IPS-20b (cell line): ENCODE measurements at regions not wholly inside any gene's neighbourhood (a gene's known extent, or its start where the extent isn't known, plus 50 kb on each side); places are given as distances from the start of the nearest gene placed in this dataset.

ENCODE experiments used
- H3K27ac ChIP-seq: one replicate; pipeline ENCODE4 v1.5.1; 2013; ENCODE audit warnings: low read length
- H3K27me3 ChIP-seq: 2 replicates; pipeline ENCODE4 v1.6.1; 2013; ENCODE audit warnings: mild to moderate bottlenecking, low read length, inconsistent platforms; ENCODE audit not compliant: insufficient read depth
- H3K36me3 ChIP-seq: 2 replicates; pipeline ENCODE4 v1.6.1; 2013; ENCODE audit warnings: low read depth, mild to moderate bottlenecking, inconsistent platforms, low read length, moderate library complexity; ENCODE audit not compliant: insufficient read depth
- H3K4me1 ChIP-seq: 2 replicates; pipeline ENCODE4 v1.6.1; 2013; ENCODE audit warnings: mild to moderate bottlenecking, control low read depth, inconsistent platforms, low read length, moderate library complexity; ENCODE audit not compliant: insufficient read depth
- H3K4me3 ChIP-seq: 2 replicates; pipeline ENCODE4 v1.5.1; 2013; ENCODE audit warnings: mild to moderate bottlenecking, low read length, inconsistent platforms
- H3K9ac ChIP-seq: 2 replicates; pipeline ENCODE4 v1.6.1; 2013; ENCODE audit warnings: low read depth, mild to moderate bottlenecking, inconsistent platforms, low read length, moderate library complexity
- H3K9me3 ChIP-seq: 2 replicates; pipeline ENCODE4 v1.6.1; 2013; ENCODE audit warnings: mild to moderate bottlenecking, low read depth, low read length, inconsistent platforms; ENCODE audit not compliant: insufficient read depth

- Histone ChIP-seq H3K36me3 (no peaks in the 10 kb centered on the region), H3K4me1 (no peaks in the 10 kb centered on the region), H3K27ac (no peak overlapping the region), H3K27me3 (peaks cover 7% of the 10 kb centered on the region), H3K9ac (no peak overlapping the region), H3K9me3 (no peaks in the 10 kb centered on the region), H3K4me3 (no peak overlapping the region)
These were observed 96.7 kb upstream of the KLHL25 start for GRCh38 chr15:85891470-85891869.

- Histone ChIP-seq H3K4me1 (peaks cover under 1% of the 10 kb centered on the region; the same call in 1 of the 2 replicates), H3K4me3 (no peak overlapping the region), H3K27ac (no peak overlapping the region), H3K9me3 (no peaks in the 10 kb centered on the region), H3K27me3 (peaks cover 15% of the 10 kb centered on the region), H3K36me3 (no peaks in the 10 kb centered on the region), H3K9ac (no peak overlapping the region)
These were observed 97.5 kb upstream of the KLHL25 start for GRCh38 chr15:85892232-85892631.

GRCh38 chr15:85897207-85897894 is 102.6 kb upstream of the KLHL25 start:
- H3K4me1 ChIP-seq, result peaks cover 28% of the 10 kb centered on the region; the same call in 1 of the 2 replicates
- no peak overlapping the region for H3K27ac ChIP-seq
- H3K4me3 ChIP-seq, result peak overlapping the region; percentile 57; the same call in 1 of the 2 replicates
- no peaks in the 10 kb centered on the region for H3K9me3 ChIP-seq
- no peaks in the 10 kb centered on the region for H3K36me3 ChIP-seq
- no peak overlapping the region for H3K9ac ChIP-seq
- H3K27me3 ChIP-seq, result peaks cover 32% of the 10 kb centered on the region

- Histone ChIP-seq H3K4me1 (peaks cover 28% of the 10 kb centered on the region; the same call in 1 of the 2 replicates), H3K9ac (no peak overlapping the region)
These were observed 103.4 kb upstream of the KLHL25 start for GRCh38 chr15:85897895-85898717.

GRCh38 chr15:85899927-85900326 is 105.2 kb upstream of the KLHL25 start:
- H3K36me3 ChIP-seq, result no peaks in the 10 kb centered on the region
- no peak overlapping the region for H3K27ac ChIP-seq

More at GRCh38 chr15:85897895-85898717, 103.4 kb upstream of the KLHL25 start:
- H3K9me3 ChIP-seq, result no peaks in the 10 kb centered on the region
- H3K27ac ChIP-seq, result no peak overlapping the region
- peak overlapping the region; percentile 57 for H3K4me3 ChIP-seq
- H3K36me3 ChIP-seq, result no peaks in the 10 kb centered on the region
- H3K27me3 ChIP-seq, result peaks cover 32% of the 10 kb centered on the region

GRCh38 chr15:85905751-85906450 is 111.2 kb upstream of the KLHL25 start:
- no peak overlapping the region for H3K4me3 ChIP-seq
- H3K4me1 ChIP-seq, result peaks cover 4% of the 10 kb centered on the region
- no peaks in the 10 kb centered on the region for H3K9me3 ChIP-seq

More at GRCh38 chr15:85899927-85900326, 105.2 kb upstream of the KLHL25 start:
- Histone ChIP-seq H3K4me3 (no peak overlapping the region), H3K9ac (no peak overlapping the region), H3K27me3 (peaks cover 27% of the 10 kb centered on the region), H3K4me1 (peaks cover 28% of the 10 kb centered on the region; the same call in 1 of the 2 replicates), H3K9me3 (no peaks in the 10 kb centered on the region)

GRCh38 chr15:85906640-85907039 is 111.9 kb upstream of the KLHL25 start:
- Histone ChIP-seq H3K27me3 (no peaks in the 10 kb centered on the region; the same call in 1 of the 2 replicates), H3K4me3 (no peak overlapping the region), H3K9ac (no peak overlapping the region), H3K4me1 (peaks cover 5% of the 10 kb centered on the region), H3K36me3 (no peaks in the 10 kb centered on the region), H3K9me3 (no peaks in the 10 kb centered on the region), H3K27ac (no peak overlapping the region)

More at GRCh38 chr15:85905751-85906450, 111.2 kb upstream of the KLHL25 start:
- H3K27ac ChIP-seq, result no peak overlapping the region
- no peaks in the 10 kb centered on the region; the same call in 1 of the 2 replicates for H3K27me3 ChIP-seq
- no peaks in the 10 kb centered on the region for H3K36me3 ChIP-seq
- H3K9ac ChIP-seq, result no peak overlapping the region

GRCh38 chr15:85910834-85911233 is 116.1 kb upstream of the KLHL25 start:
- no peaks in the 10 kb centered on the region for H3K27me3 ChIP-seq
- peaks cover 5% of the 10 kb centered on the region for H3K4me1 ChIP-seq
- no peak overlapping the region for H3K9ac ChIP-seq
- no peak overlapping the region for H3K4me3 ChIP-seq
- no peaks in the 10 kb centered on the region for H3K9me3 ChIP-seq
- no peaks in the 10 kb centered on the region for H3K36me3 ChIP-seq
- no peak overlapping the region for H3K27ac ChIP-seq

GRCh38 chr15:85913461-85913860 is 118.7 kb upstream of the KLHL25 start:
- Histone ChIP-seq H3K27me3 (no peaks in the 10 kb centered on the region), H3K9me3 (no peaks in the 10 kb centered on the region), H3K4me1 (peaks cover 5% of the 10 kb centered on the region), H3K27ac (no peak overlapping the region), H3K9ac (no peak overlapping the region), H3K4me3 (no peak overlapping the region), H3K36me3 (no peaks in the 10 kb centered on the region)

GRCh38 chr15:85920956-85921355 is 126.2 kb upstream of the KLHL25 start:
- Histone ChIP-seq H3K4me1 (peaks cover 10% of the 10 kb centered on the region), H3K27ac (no peak overlapping the region), H3K36me3 (no peaks in the 10 kb centered on the region), H3K4me3 (no peak overlapping the region), H3K9me3 (no peaks in the 10 kb centered on the region), H3K27me3 (peaks cover 9% of the 10 kb centered on the region; the same call in 1 of the 2 replicates), H3K9ac (no peak overlapping the region)

GRCh38 chr15:85924088-85924487 is 129.4 kb upstream of the KLHL25 start:
- Histone ChIP-seq H3K4me1 (peaks cover 15% of the 10 kb centered on the region), H3K27me3 (peaks cover 9% of the 10 kb centered on the region; the same call in 1 of the 2 replicates), H3K4me3 (no peak overlapping the region), H3K9me3 (no peaks in the 10 kb centered on the region; the same call in 1 of the 2 replicates), H3K9ac (no peak overlapping the region), H3K36me3 (no peaks in the 10 kb centered on the region), H3K27ac (no peak overlapping the region)
